Smooth muscle cell (in vitro differentiated cells): ENCODE measurements at regions not wholly inside any gene's neighbourhood (a gene's known extent, or its start where the extent isn't known, plus 50 kb on each side); places are given as distances from the start of the nearest gene placed in this dataset.

Experiments
- DNase-seq: peaks from one replicate; lab custom pipeline; 2025; ENCODE audit not compliant: unreplicated experiment; lab: John Stamatoyannopoulos, UW
- H2AFZ ChIP-seq: fragments of 200-600 bp; sonication (generic); 2 replicates; pipeline ENCODE4 v1.6.0; 2016; ENCODE audit warnings: antibody characterized with exemption, low read depth, mild to moderate bottlenecking
- H3F3A ChIP-seq: fragments of 200-600 bp; sonication (generic); 2 replicates; pipeline ENCODE4 v1.6.0; 2017; ENCODE audit warnings: antibody characterized with exemption, low read depth
- H3K27ac ChIP-seq: fragments of 200-600 bp; sonication (generic); 2 replicates; pipeline ENCODE4 v1.5.1; 2016; ENCODE audit warnings: low read depth, mild to moderate bottlenecking
- H3K27me3 ChIP-seq: fragments of 200-600 bp; sonication (generic); 2 replicates; pipeline ENCODE4 v1.6.1; 2016; ENCODE audit warnings: low read depth, mild to moderate bottlenecking
- H3K36me3 ChIP-seq: fragments of 200-600 bp; sonication (generic); 2 replicates; pipeline ENCODE4 v1.5.1; 2016; ENCODE audit warnings: low read depth
- H3K4me1 ChIP-seq: fragments of 200-600 bp; sonication (generic); 2 replicates; pipeline ENCODE4 v1.5.1; 2016; ENCODE audit warnings: low read depth
- H3K4me2 ChIP-seq: fragments of 200-600 bp; sonication (generic); 2 replicates; pipeline ENCODE4 v1.6.0; 2016; ENCODE audit warnings: mild to moderate bottlenecking
- H3K4me3 ChIP-seq: fragments of 200-600 bp; sonication (generic); 2 replicates; pipeline ENCODE4 v1.5.1; 2016; ENCODE audit warnings: mild to moderate bottlenecking
- H3K79me2 ChIP-seq: fragments of 200-600 bp; sonication (generic); 2 replicates; pipeline ENCODE4 v1.6.0; 2016; ENCODE audit warnings: low read depth, mild to moderate bottlenecking
- H3K9ac ChIP-seq: fragments of 200-600 bp; sonication (generic); 2 replicates; pipeline ENCODE4 v1.6.0; 2016; ENCODE audit warnings: low read depth
- H3K9me3 ChIP-seq: fragments of 200-600 bp; sonication (generic); replicated peaks from 2 replicates; pipeline ENCODE4 v1.5.1; 2016; ENCODE audit warnings: low read depth
- H4K20me1 ChIP-seq: fragments of 200-600 bp; sonication (generic); 2 replicates; pipeline ENCODE4 v1.6.0; 2016; ENCODE audit warnings: low read depth
- WGBS: methylation state at CpG from one replicate; pipeline ENCODE4 v1.1.7; 2016; ENCODE audit warnings: low lambda C conversion rate; 5-methylcytosine and 5-hydroxymethylcytosine counted together
- TF ChIP-seq, protein P1 (sequence below): fragments of 200-600 bp; sonication (generic); IDR thresholded peaks from 2 replicates; pipeline ENCODE4 v1.5.1; 2017; ENCODE audit warnings: borderline replicate concordance, mild to moderate bottlenecking, antibody characterized with exemption; ENCODE audit not compliant: insufficient read depth, poor library complexity, severe bottlenecking

DNA sequence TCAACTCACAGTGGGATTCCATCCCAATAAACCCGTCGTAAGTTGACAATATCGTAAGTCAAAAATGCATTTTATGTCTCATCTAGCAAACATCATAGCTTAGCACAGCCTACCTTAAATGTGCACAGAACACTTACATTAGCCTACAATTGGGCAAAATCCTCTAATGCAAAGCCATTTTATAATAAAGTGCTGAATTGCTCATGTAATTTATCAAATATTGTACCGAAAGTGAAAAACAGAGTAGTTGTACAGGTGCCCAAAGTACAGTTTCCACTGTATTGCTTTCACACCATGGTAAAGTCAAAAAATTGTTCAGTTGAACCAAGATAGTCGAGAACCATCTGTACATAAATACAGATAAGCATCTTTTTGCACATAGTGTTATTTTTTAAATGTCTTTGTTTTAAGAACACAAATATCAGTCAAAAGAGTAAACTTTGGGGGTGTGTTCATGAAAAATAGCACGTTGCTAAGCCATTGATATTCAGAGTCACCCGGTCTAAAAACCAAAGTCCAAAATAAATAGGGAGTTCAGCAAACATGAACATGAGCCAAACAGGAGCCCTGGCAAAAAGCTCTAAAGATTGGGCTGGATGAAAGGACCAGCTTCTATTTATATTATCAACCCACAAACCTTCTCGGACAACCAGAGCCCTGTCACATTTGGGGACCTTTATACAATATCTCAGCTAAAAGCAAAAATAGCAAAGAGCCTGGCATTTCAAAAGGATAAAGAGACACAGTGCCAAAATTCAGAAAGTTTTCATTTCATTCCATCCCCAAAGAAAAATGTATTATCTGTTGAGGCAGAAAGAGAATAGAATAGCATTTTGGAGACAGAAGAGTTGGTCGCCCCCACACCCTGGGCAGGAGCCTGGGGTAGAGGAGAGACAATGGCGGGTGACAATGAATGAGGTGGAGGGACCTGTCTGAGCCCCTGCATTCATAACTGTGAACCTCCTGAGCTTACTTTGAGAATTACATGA lies 105.9 kb upstream of the SH3BP4 start:
- Histone ChIP-seq H3F3A (peaks cover 4% of the 10 kb centered on the region), H3K4me3 (no peak overlapping the region), H3K9ac (peak overlapping the region; percentile 10), H3K27ac (peak overlapping the region; percentile 58), H2AFZ (no peak overlapping the region), H4K20me1 (no peaks in the 10 kb centered on the region), H3K4me2 (peak overlapping the region; percentile 42), H3K27me3 (no peaks in the 10 kb centered on the region), H3K79me2 (no peaks in the 10 kb centered on the region), H3K4me1 (peaks cover 16% of the 10 kb centered on the region), H3K36me3 (no peaks in the 10 kb centered on the region), H3K9me3 (no peaks in the 10 kb centered on the region)
- no peak for DNase-seq
- 80% methylated on average over 10 of the region's 10 CpGs for WGBS
- TF ChIP-seq, protein P1, sequence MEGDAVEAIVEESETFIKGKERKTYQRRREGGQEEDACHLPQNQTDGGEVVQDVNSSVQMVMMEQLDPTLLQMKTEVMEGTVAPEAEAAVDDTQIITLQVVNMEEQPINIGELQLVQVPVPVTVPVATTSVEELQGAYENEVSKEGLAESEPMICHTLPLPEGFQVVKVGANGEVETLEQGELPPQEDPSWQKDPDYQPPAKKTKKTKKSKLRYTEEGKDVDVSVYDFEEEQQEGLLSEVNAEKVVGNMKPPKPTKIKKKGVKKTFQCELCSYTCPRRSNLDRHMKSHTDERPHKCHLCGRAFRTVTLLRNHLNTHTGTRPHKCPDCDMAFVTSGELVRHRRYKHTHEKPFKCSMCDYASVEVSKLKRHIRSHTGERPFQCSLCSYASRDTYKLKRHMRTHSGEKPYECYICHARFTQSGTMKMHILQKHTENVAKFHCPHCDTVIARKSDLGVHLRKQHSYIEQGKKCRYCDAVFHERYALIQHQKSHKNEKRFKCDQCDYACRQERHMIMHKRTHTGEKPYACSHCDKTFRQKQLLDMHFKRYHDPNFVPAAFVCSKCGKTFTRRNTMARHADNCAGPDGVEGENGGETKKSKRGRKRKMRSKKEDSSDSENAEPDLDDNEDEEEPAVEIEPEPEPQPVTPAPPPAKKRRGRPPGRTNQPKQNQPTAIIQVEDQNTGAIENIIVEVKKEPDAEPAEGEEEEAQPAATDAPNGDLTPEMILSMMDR = no peak

DNA sequence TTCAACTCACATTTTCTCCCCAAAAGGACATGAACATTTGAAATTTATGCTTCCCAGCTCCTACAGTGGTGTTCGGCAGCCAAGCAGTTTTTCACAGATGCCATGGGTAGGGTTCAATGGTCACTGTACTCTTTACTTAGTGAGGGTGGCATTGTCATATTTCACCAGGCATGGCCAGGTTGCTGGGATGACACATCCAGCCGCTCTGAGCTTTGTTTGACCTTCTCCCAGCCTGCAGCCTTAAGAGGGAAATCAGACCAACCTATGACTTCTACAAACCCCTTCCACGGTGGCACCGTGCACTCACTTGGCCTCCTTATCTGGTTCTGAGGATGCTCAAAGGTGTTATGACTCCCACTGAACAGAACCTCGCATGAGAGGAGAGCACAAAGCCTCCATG lies 108.4 kb upstream of the SH3BP4 start:
- DNase-seq = no peak
- TF ChIP-seq, protein P1 = no peak
- Histone ChIP-seq H2AFZ (no peak overlapping the region), H3K36me3 (no peaks in the 10 kb centered on the region), H3K9me3 (no peaks in the 10 kb centered on the region), H3K4me1 (peaks cover 17% of the 10 kb centered on the region), H3K9ac (no peak overlapping the region), H3K79me2 (no peaks in the 10 kb centered on the region), H3K27me3 (no peaks in the 10 kb centered on the region), H4K20me1 (no peaks in the 10 kb centered on the region), H3K4me3 (no peak overlapping the region), H3F3A (peaks cover 9% of the 10 kb centered on the region), H3K4me2 (no peak overlapping the region), H3K27ac (no peak overlapping the region)
- 95% methylated on average over 5 of the region's 5 CpGs for WGBS

- H3K27ac ChIP-seq = no peak overlapping the region
- no peaks in the 10 kb centered on the region for H4K20me1 ChIP-seq
- peaks cover 17% of the 10 kb centered on the region for H3K4me1 ChIP-seq
- H3K4me3 ChIP-seq = no peak overlapping the region
- peaks cover 9% of the 10 kb centered on the region for H3F3A ChIP-seq
- H3K9me3 ChIP-seq = no peaks in the 10 kb centered on the region
- H3K79me2 ChIP-seq = no peaks in the 10 kb centered on the region
- no peak overlapping the region for H2AFZ ChIP-seq
- TF ChIP-seq, protein P1 = no peak
- no peak for DNase-seq
- WGBS = 98% methylated on average over 6 of the region's 6 CpGs
- H3K9ac ChIP-seq = no peak overlapping the region
- no peaks in the 10 kb centered on the region for H3K36me3 ChIP-seq
- H3K27me3 ChIP-seq = no peaks in the 10 kb centered on the region
- no peak overlapping the region for H3K4me2 ChIP-seq
Observed at GRCh38 chr2:234842753-234843152, 109.1 kb upstream of the SH3BP4 start.
